ENCODE measurements at regions not wholly inside any gene's neighbourhood (a gene's known extent, or its start where the extent isn't known, plus 50 kb on each side); places are given as distances from the start of the nearest gene placed in this dataset.

DNA sequence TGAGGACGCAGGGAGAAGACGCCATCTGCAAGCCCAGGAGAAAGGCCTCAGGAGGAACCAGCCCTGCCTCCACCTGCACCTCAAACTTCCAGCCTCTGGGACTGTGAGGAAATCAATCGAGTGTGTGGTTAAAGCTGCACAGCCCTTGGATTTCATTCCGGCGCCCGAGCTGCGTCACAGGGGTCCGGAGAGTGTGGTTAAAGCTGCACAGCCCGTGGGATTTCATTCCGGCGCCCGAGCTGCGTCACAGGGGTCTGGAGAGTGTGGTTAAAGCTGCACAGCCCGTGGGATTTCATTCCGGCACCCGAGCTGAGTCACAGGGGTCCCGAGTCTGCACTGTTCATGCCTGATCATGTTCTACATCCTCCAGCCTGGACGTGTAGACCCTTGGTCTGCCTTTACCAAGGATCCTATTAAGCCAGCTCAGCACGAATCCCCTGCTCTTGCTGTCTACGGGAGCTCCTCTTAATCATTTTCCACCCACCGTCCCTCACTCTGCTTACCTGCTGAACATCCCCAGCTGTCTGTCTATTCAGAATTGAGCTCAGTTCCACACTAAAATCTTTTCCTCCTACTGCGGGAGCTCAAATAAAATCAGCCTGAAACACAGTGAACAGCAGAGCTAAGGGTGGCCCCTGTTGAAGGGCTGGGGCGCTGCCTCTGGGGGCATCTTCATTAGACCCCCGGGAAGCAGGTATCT, 73.0 kb upstream of the OLFM1 start:
- Histone ChIP-seq H3K27me3 (replicated peaks; ENCODE audit: control insufficient read depth, insufficient read depth, low read length) (no peaks in the 10 kb centered on the region), H3K4me1 (no peaks in the 10 kb centered on the region), H3K9me3 (no peaks in the 10 kb centered on the region), H3K4me3 (ENCODE audit: low read depth, low read length) (no peak overlapping the region), H3K36me3 (ENCODE audit: control insufficient read depth, insufficient read depth, low read length) (no peaks in the 10 kb centered on the region)
- intact Hi-C loops (cut with micrococcal nuclease; ENCODE audit: unreplicated experiment), result no loop called here
- Mint-ChIP-seq H3K9me3 (ENCODE audit: unreplicated experiment) (no peaks in the 10 kb centered on the region), H3K27ac (ENCODE audit: unreplicated experiment) (no peak overlapping the region), H3K4me3 (ENCODE audit: unreplicated experiment) (no peak overlapping the region), H3K4me1 (ENCODE audit: low read depth, unreplicated experiment) (no peaks in the 10 kb centered on the region), H3K27me3 (ENCODE audit: insufficient read depth, unreplicated experiment) (peaks cover 22% of the 10 kb centered on the region), H3K36me3 (ENCODE audit: insufficient read depth, unreplicated experiment) (no peaks in the 10 kb centered on the region)
- BruUV-seq (replicated peaks), result no TSS peak
- CTCF ChIA-PET, result no interaction called here
- no peak for DNase-seq
- POLR2A ChIA-PET, result no interaction called here
- TF ChIP-seq, protein P1, sequence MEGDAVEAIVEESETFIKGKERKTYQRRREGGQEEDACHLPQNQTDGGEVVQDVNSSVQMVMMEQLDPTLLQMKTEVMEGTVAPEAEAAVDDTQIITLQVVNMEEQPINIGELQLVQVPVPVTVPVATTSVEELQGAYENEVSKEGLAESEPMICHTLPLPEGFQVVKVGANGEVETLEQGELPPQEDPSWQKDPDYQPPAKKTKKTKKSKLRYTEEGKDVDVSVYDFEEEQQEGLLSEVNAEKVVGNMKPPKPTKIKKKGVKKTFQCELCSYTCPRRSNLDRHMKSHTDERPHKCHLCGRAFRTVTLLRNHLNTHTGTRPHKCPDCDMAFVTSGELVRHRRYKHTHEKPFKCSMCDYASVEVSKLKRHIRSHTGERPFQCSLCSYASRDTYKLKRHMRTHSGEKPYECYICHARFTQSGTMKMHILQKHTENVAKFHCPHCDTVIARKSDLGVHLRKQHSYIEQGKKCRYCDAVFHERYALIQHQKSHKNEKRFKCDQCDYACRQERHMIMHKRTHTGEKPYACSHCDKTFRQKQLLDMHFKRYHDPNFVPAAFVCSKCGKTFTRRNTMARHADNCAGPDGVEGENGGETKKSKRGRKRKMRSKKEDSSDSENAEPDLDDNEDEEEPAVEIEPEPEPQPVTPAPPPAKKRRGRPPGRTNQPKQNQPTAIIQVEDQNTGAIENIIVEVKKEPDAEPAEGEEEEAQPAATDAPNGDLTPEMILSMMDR (IDR thresholded peaks at IDR 0.05; ENCODE audit: insufficient read depth in 1 of 2, low read depth in 1 of 2, low read length in 1 of 2, severe bottlenecking in 1 of 2, unreplicated experiment in 1 of 2), result no peak

DNA sequence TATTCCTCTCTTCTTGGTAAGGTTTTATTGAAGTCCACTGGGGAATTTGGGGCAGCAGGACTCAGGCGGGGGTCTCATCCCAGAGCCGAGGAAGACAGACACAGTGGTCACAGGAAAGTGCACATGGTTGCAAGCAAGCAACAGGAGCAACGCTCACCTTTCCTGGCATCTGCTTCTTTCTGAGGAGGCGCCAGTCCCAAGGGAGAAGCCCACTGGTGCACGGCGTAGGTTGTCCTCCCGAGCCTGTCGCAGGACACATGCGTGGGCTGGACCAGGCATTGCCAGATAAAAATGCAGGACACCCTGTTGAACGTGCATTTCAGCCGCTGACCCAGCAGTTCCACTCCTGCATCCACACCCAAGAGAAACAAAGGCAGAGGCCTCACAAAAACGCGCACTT, 72.4 kb upstream of the OLFM1 start:
- H3K4me3 ChIP-seq (ENCODE audit: low read depth, low read length), result no peak overlapping the region
- Mint-ChIP-seq H3K4me1 (ENCODE audit: low read depth, unreplicated experiment) (no peaks in the 10 kb centered on the region), H3K4me3 (ENCODE audit: unreplicated experiment) (no peak overlapping the region), H3K36me3 (ENCODE audit: insufficient read depth, unreplicated experiment) (no peaks in the 10 kb centered on the region), H3K9me3 (ENCODE audit: unreplicated experiment) (no peaks in the 10 kb centered on the region), H3K27me3 (ENCODE audit: insufficient read depth, unreplicated experiment) (peaks cover 23% of the 10 kb centered on the region), H3K27ac (ENCODE audit: unreplicated experiment) (no peak overlapping the region)
- TF ChIP-seq, protein P1 (IDR thresholded peaks at IDR 0.05; ENCODE audit: insufficient read depth in 1 of 2, low read depth in 1 of 2, low read length in 1 of 2, severe bottlenecking in 1 of 2, unreplicated experiment in 1 of 2), result no peak
- no peaks in the 10 kb centered on the region for H3K27me3 ChIP-seq (replicated peaks; ENCODE audit: control insufficient read depth, insufficient read depth, low read length)
- DNase-seq, result no peak
- ChIA-PET CTCF (no interaction called here), POLR2A (no interaction called here)
- H3K36me3 ChIP-seq (ENCODE audit: control insufficient read depth, insufficient read depth, low read length), result no peaks in the 10 kb centered on the region
- BruUV-seq (replicated peaks), result no TSS peak
- H3K4me1 ChIP-seq, result no peaks in the 10 kb centered on the region
- H3K9me3 ChIP-seq, result no peaks in the 10 kb centered on the region
- intact Hi-C loops (cut with micrococcal nuclease; ENCODE audit: unreplicated experiment), result no loop called here

DNA sequence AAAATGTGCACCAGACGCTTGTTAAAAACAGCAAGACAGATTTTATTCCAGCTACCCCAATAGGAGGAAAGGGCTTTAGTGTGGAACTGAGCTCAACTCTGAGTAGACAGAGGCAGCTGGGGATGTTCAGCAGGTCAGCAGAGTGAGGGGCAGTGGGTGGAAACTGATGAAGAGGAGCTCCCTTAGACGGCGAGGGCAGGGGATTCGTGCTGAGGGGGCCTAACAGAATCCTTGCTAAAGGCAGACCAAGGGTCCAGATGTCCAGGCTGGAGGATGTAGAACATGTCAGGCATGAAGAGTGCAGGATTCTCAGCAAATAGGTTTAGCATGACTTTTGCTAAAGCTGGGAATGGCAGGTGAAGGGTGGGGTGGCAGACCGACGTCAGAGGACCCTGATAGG, 71.9 kb upstream of the OLFM1 start:
- peaks cover 25% of the 10 kb centered on the region for H3K27me3 Mint-ChIP-seq (ENCODE audit: insufficient read depth, unreplicated experiment)
- BruUV-seq (replicated peaks), result no TSS peak
- H3K4me3 Mint-ChIP-seq (ENCODE audit: unreplicated experiment), result no peak overlapping the region
- H3K4me1 Mint-ChIP-seq (ENCODE audit: low read depth, unreplicated experiment), result no peaks in the 10 kb centered on the region
- Histone ChIP-seq H3K4me1 (no peaks in the 10 kb centered on the region), H3K36me3 (ENCODE audit: control insufficient read depth, insufficient read depth, low read length) (no peaks in the 10 kb centered on the region), H3K9me3 (no peaks in the 10 kb centered on the region), H3K27me3 (replicated peaks; ENCODE audit: control insufficient read depth, insufficient read depth, low read length) (no peaks in the 10 kb centered on the region), H3K4me3 (ENCODE audit: low read depth, low read length) (no peak overlapping the region)
- intact Hi-C loops (cut with micrococcal nuclease; ENCODE audit: unreplicated experiment), result no loop called here
- ChIA-PET POLR2A (no interaction called here), CTCF (no interaction called here)
- H3K27ac Mint-ChIP-seq (ENCODE audit: unreplicated experiment), result no peak overlapping the region
- TF ChIP-seq, protein P1 (IDR thresholded peaks at IDR 0.05; ENCODE audit: insufficient read depth in 1 of 2, low read depth in 1 of 2, low read length in 1 of 2, severe bottlenecking in 1 of 2, unreplicated experiment in 1 of 2), result no peak
- H3K36me3 Mint-ChIP-seq (ENCODE audit: insufficient read depth, unreplicated experiment), result no peaks in the 10 kb centered on the region
- no peaks in the 10 kb centered on the region for H3K9me3 Mint-ChIP-seq (ENCODE audit: unreplicated experiment)
- DNase-seq, result no peak
